ENCODE measurements at regions not wholly inside any gene's neighbourhood (a gene's known extent, or its start where the extent isn't known, plus 50 kb on each side); places are given as distances from the start of the nearest gene placed in this dataset.

DNA sequence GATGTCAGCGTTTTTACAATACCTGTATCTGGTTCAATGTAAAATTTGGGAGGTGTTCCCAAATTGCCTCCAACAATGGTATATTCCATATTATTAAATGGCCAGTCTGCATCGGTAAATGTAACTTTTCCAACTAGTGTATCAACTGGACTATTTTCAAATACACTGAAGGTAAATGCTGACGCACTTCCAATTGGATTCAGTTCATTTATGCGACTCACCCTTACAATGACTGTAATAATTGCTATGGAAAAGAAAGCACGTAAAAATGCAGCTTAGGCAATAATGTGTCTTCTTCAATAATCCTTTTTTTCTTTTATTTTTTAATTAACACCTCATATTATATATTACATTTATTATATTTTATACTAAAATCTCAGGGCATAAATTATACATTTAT is 209.1 kb downstream of the HGF start:
- TF ChIP-seq SP1 (IDR thresholded peaks at IDR 0.05) (no peak), FOXA1 (IDR thresholded peaks at IDR 0.05) (no peak), ZNF384 (IDR thresholded peaks at IDR 0.05) (no peak), TARDBP (IDR thresholded peaks at IDR 0.05) (no peak), NFRKB (IDR thresholded peaks at IDR 0.05) (no peak), FOXM1 (IDR thresholded peaks at IDR 0.05; ENCODE audit: borderline replicate concordance) (no peak), ELF4 (IDR thresholded peaks at IDR 0.05) (no peak), L3MBTL2 (conservative IDR thresholded peaks at IDR 0.05) (no peak), SUZ12 (IDR thresholded peaks at IDR 0.05) (no peak)
- TF ChIP-seq, protein P1, sequence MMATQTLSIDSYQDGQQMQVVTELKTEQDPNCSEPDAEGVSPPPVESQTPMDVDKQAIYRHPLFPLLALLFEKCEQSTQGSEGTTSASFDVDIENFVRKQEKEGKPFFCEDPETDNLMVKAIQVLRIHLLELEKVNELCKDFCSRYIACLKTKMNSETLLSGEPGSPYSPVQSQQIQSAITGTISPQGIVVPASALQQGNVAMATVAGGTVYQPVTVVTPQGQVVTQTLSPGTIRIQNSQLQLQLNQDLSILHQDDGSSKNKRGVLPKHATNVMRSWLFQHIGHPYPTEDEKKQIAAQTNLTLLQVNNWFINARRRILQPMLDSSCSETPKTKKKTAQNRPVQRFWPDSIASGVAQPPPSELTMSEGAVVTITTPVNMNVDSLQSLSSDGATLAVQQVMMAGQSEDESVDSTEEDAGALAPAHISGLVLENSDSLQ (IDR thresholded peaks at IDR 0.05), result no peak
- ChIA-PET CTCF (no interaction called here), POLR2A (no interaction called here)
- DNase-seq (ENCODE audit: extremely low spot score), result no peak

DNA sequence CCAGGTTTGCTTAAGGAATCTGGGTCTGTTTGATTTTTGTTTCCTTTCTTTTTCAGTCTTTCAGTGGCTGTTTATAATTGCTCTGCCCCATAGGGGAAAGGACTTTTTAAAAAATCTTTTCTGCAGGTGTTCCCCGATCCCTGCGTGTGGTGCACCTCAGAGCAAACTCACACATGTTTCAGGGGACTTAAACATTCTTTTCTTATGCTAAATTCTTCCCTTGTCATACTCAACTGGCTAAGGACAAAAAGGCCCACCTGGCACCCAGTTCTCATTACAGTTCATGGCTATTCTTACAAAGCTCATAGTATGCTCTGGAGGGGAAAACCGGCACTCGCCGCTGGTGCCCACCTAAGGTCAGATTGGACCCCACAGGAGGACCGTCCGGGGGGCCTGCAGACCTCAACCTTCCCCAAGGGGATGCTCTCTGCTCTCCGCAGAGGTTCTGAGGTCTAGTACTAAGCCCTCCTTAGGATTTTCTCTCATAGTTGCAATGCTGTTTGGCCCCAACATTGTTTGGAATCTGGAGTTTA is 220.3 kb downstream of the HGF start:
- TF ChIP-seq BHLHE40 (IDR thresholded peaks at IDR 0.05; ENCODE audit: borderline replicate concordance), result no peak
- no peak for TF ChIP-seq ARNT (IDR thresholded peaks at IDR 0.05)
- no peak for DNase-seq (ENCODE audit: extremely low spot score)
- POLR2A ChIA-PET, result no interaction called here
- CTCF ChIA-PET, result no interaction called here

DNA sequence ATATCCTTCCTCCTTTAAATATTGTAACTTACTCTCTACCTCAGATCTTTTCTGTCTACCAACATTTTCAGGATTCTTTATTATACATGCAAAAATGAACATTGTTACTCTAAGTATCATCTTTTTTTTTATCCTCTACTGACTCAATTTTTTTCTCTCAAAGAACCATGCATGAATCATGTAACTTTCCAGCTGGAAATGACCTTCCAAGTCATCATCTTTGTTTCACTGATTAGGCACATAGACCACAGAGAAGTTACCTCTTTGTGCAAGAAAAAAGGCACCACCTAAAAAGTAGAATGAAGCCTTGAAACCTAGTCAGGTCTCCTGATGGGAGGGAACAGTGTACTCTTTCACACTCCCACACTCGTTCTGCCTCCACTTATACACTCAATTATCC is 234.9 kb downstream of the HGF start:
- no peak for TF ChIP-seq CTBP1 (IDR thresholded peaks at IDR 0.05; ENCODE audit: borderline replicate concordance)
- TF ChIP-seq SP1 (IDR thresholded peaks at IDR 0.05), result no peak
- TF ChIP-seq ZNF384 (IDR thresholded peaks at IDR 0.05), result no peak
- DNase-seq (ENCODE audit: extremely low spot score), result no peak
- ChIA-PET POLR2A (no interaction called here), CTCF (no interaction called here)

DNA sequence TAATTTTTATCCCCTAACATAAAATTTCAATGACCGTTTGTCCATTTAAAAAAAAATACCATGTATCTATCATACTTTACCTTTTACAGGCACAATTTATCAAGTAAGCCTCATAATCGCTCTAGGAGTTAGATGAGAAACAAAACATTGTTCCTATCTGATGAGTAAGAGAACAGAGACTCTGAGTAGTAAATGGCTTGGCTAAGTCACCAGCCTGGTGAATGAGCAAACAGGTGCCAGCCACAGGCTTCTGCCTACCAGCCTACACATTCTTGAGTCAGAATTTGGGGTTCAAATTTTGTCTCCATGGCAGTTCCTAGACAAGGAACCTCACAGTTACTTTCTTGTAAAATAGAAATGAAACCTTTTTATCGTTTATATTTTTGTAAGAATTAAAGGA is 235.4 kb downstream of the HGF start:
- DNase-seq (ENCODE audit: extremely low spot score), result no peak
- no peak for TF ChIP-seq BHLHE40 (IDR thresholded peaks at IDR 0.05; ENCODE audit: borderline replicate concordance)
- no peak for TF ChIP-seq SP1 (IDR thresholded peaks at IDR 0.05)
- no peak for TF ChIP-seq CTBP1 (IDR thresholded peaks at IDR 0.05; ENCODE audit: borderline replicate concordance)
- no peak for TF ChIP-seq FOXM1 (IDR thresholded peaks at IDR 0.05; ENCODE audit: borderline replicate concordance)
- no peak for TF ChIP-seq NFRKB (IDR thresholded peaks at IDR 0.05)
- TF ChIP-seq, protein P1 (IDR thresholded peaks at IDR 0.05), result no peak
- TF ChIP-seq SUZ12 (IDR thresholded peaks at IDR 0.05), result no peak
- no peak for TF ChIP-seq FOXA1 (IDR thresholded peaks at IDR 0.05)
- TF ChIP-seq ARNT (IDR thresholded peaks at IDR 0.05), result no peak
- TF ChIP-seq ZNF384 (IDR thresholded peaks at IDR 0.05), result no peak
- TF ChIP-seq HDGF (IDR thresholded peaks at IDR 0.05; ENCODE audit: borderline replicate concordance), result no peak
- TF ChIP-seq FOXK2 (IDR thresholded peaks at IDR 0.05), result no peak
- no peak for TF ChIP-seq L3MBTL2 (conservative IDR thresholded peaks at IDR 0.05)
- no peak for TF ChIP-seq LEF1 (IDR thresholded peaks at IDR 0.05; ENCODE audit: borderline replicate concordance)
- POLR2A ChIA-PET, result no interaction called here
- CTCF ChIA-PET, result no interaction called here

DNA sequence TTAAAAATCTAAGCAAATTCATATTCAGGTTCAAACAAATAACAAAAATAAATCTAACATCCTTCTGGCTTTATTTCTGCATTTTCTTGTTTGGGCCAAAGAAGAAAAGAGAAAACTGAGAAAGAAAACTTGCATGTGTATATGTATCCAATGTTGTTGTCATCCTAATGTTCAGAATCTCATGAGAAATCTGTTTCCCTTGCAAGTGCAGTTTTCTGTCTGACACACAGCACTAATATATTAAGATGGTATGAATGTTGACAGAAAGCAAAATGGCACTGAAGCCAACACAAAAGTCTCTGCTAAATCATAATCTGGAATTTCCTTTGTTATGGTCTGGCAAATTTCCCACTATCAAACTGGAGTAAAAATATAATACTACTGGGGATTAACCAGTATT is 235.9 kb downstream of the HGF start:
- ChIA-PET POLR2A (no interaction called here), CTCF (no interaction called here)
- TF ChIP-seq NFRKB (IDR thresholded peaks at IDR 0.05) (no peak), L3MBTL2 (conservative IDR thresholded peaks at IDR 0.05) (no peak)
- no peak for DNase-seq (ENCODE audit: extremely low spot score)

DNA sequence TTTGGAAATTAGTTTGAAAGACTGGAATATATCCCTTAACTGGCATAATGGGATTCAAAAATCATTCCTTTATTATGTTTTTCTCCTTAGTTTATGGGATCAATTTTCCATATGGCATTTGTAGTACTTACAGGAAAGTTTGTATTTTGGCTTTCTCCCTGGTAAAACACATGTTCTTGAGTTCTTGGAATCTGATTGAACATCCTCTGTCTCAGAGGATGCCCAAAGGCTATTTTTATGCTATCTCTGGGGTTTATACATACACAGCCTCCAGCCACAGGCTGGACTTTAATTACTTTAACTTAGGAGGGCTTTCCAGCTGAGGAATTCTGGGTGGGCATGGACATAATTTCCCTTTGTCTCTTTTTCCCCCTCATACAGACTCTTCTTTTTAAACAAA is 236.4 kb downstream of the HGF start:
- no peak for DNase-seq (ENCODE audit: extremely low spot score)
- CTCF ChIA-PET, result no interaction called here
- POLR2A ChIA-PET, result no interaction called here
- no peak for TF ChIP-seq FOXK2 (IDR thresholded peaks at IDR 0.05)
- no peak for TF ChIP-seq ELF4 (IDR thresholded peaks at IDR 0.05)
- TF ChIP-seq TARDBP (IDR thresholded peaks at IDR 0.05), result no peak
- no peak for TF ChIP-seq ARNT (IDR thresholded peaks at IDR 0.05)
- no peak for TF ChIP-seq CTBP1 (IDR thresholded peaks at IDR 0.05; ENCODE audit: borderline replicate concordance)
- no peak for TF ChIP-seq HDGF (IDR thresholded peaks at IDR 0.05; ENCODE audit: borderline replicate concordance)
- no peak for TF ChIP-seq FOXA1 (IDR thresholded peaks at IDR 0.05)
- no peak for TF ChIP-seq L3MBTL2 (conservative IDR thresholded peaks at IDR 0.05)
- TF ChIP-seq, protein P1 (IDR thresholded peaks at IDR 0.05), result no peak
- TF ChIP-seq BHLHE40 (IDR thresholded peaks at IDR 0.05; ENCODE audit: borderline replicate concordance), result no peak
- no peak for TF ChIP-seq SP1 (IDR thresholded peaks at IDR 0.05)
- no peak for TF ChIP-seq ZNF384 (IDR thresholded peaks at IDR 0.05)
- TF ChIP-seq NFRKB (IDR thresholded peaks at IDR 0.05), result no peak
- no peak for TF ChIP-seq SUZ12 (IDR thresholded peaks at IDR 0.05)

DNA sequence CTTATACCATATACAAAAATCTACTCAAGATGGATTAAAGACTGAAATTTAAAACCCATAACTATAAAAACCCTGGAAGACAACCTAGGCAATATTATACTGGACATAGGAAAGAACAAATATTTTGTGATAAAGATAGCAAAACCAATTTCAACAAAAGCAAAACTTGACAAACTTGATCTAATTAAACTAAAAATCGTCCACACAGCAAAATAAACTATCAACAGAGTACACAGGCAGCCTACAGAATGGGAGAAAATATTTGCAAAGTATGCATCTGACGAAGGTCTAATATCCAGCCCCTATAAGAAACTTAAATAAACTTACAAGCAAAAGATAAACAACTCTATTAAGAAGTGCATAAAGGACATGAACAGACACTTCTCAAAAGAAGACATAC is 240.1 kb downstream of the HGF start:
- POLR2A ChIA-PET, result no interaction called here
- no peak for TF ChIP-seq TARDBP (IDR thresholded peaks at IDR 0.05)
- no peak for TF ChIP-seq NFRKB (IDR thresholded peaks at IDR 0.05)
- TF ChIP-seq LEF1 (IDR thresholded peaks at IDR 0.05; ENCODE audit: borderline replicate concordance), result no peak
- TF ChIP-seq ZNF384 (IDR thresholded peaks at IDR 0.05), result no peak
- TF ChIP-seq HDGF (IDR thresholded peaks at IDR 0.05; ENCODE audit: borderline replicate concordance), result no peak
- TF ChIP-seq FOXK2 (IDR thresholded peaks at IDR 0.05), result no peak
- TF ChIP-seq SUZ12 (IDR thresholded peaks at IDR 0.05), result no peak
- TF ChIP-seq ARNT (IDR thresholded peaks at IDR 0.05), result no peak
- TF ChIP-seq FOXA1 (IDR thresholded peaks at IDR 0.05), result no peak
- TF ChIP-seq ELF4 (IDR thresholded peaks at IDR 0.05), result no peak
- TF ChIP-seq CTBP1 (IDR thresholded peaks at IDR 0.05; ENCODE audit: borderline replicate concordance), result no peak
- TF ChIP-seq BHLHE40 (IDR thresholded peaks at IDR 0.05; ENCODE audit: borderline replicate concordance), result no peak
- no peak for TF ChIP-seq FOXM1 (IDR thresholded peaks at IDR 0.05; ENCODE audit: borderline replicate concordance)
- TF ChIP-seq, protein P1 (IDR thresholded peaks at IDR 0.05), result no peak
- TF ChIP-seq L3MBTL2 (conservative IDR thresholded peaks at IDR 0.05), result no peak
- TF ChIP-seq SP1 (IDR thresholded peaks at IDR 0.05), result no peak
- CTCF ChIA-PET, result no interaction called here

More for the DNA sequence above, 240.1 kb downstream of the HGF start:
- DNase-seq (ENCODE audit: extremely low spot score), result no peak

Data from HEK293T (cell line).